IgD-negative memory B cell (primary cell): ENCODE measurements at regions not wholly inside any gene's neighbourhood (a gene's known extent, or its start where the extent isn't known, plus 50 kb on each side); places are given as distances from the start of the nearest gene placed in this dataset.
A peak's percentile ranks its signal among the peaks of the same experiment; 100 is the strongest.

Experiments used
- H3K27ac Mint-ChIP-seq, 3 donors: one replicate each; pipeline ENCODE4 v1.8.0; 2020 to 2022; ENCODE audit warnings: mild to moderate bottlenecking in 3 of 3, mixed read lengths in 3 of 3, moderate library complexity in 1 of 3
- H3K27me3 Mint-ChIP-seq: one replicate; pipeline ENCODE4 v1.8.0; 2021; ENCODE audit warnings: mixed read lengths
- H3K36me3 Mint-ChIP-seq: one replicate; pipeline ENCODE4 v1.8.0; 2020; ENCODE audit warnings: mild to moderate bottlenecking, mixed read lengths
- H3K4me1 Mint-ChIP-seq, 3 donors: one replicate each; pipeline ENCODE4 v1.8.0; 2020 to 2022; ENCODE audit warnings: mixed read lengths in 3 of 3, mild to moderate bottlenecking in 1 of 3
- H3K4me3 Mint-ChIP-seq, 4 donors: one replicate each; pipeline ENCODE4 v1.8.0; 2020 to 2022; ENCODE audit warnings: mild to moderate bottlenecking in 4 of 4, mixed read lengths in 4 of 4, moderate library complexity in 3 of 4
- H3K9me3 Mint-ChIP-seq, 3 donors: one replicate each; pipeline ENCODE4 v1.8.0; 2020 to 2021; ENCODE audit warnings: mixed read lengths in 3 of 3, mild to moderate bottlenecking in 1 of 3

GRCh38 chr18:78106946-78107345 is 857.3 kb downstream of the GALR1 start:
- Mint-ChIP-seq H3K27ac (no peak overlapping the region), H3K4me1 (no peaks in the 10 kb centered on the region), H3K9me3 (peaks cover 2 to 15% (median 11%) of the 10 kb centered on the region in 3 donors), H3K36me3 (no peaks in the 10 kb centered on the region), H3K4me3 (no peak overlapping the region), H3K27me3 (peaks cover 2% of the 10 kb centered on the region)

- Mint-ChIP-seq H3K4me3 (no peak overlapping the region), H3K4me1 (no peaks in the 10 kb centered on the region), H3K9me3 (peaks cover 2 to 12% (median 10%) of the 10 kb centered on the region in 3 donors), H3K27ac (no peak overlapping the region), H3K27me3 (peaks cover 2% of the 10 kb centered on the region), H3K36me3 (no peaks in the 10 kb centered on the region)
Measured at GRCh38 chr18:78107363-78107762, 857.7 kb downstream of the GALR1 start.

DNA sequence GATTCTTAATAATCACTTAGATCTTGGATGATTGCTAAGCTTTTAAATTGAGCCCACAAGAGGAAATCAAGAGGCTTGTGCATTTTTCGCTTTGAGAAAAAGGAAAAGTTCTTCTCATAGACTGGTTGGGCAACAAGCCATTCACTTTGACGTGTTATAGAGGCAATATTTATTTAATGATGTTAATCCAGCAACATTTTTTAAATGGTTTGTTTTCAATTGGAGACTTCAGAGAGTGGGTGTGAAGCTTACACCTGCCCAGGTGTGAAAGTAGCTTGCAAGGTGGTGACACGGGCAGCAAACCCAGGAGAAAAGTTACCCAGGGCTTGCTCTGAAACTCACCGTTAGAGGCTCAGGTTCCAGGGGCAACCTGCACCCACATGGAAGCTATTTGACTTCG is 858.9 kb downstream of the GALR1 start:
- Mint-ChIP-seq H3K9me3 (peaks cover 2 to 8% (median 5%) of the 10 kb centered on the region in 3 donors), H3K27ac (peak overlapping the region in 1 of 3 donors; percentile 57), H3K36me3 (no peaks in the 10 kb centered on the region), H3K27me3 (peaks cover 2% of the 10 kb centered on the region), H3K4me3 (no peak overlapping the region), H3K4me1 (no peaks in the 10 kb centered on the region)

GRCh38 chr18:78113136-78113939 is 863.7 kb downstream of the GALR1 start:
- Mint-ChIP-seq H3K27ac (no peak overlapping the region), H3K36me3 (no peaks in the 10 kb centered on the region), H3K4me3 (no peak overlapping the region), H3K4me1 (no peaks in the 10 kb centered on the region), H3K27me3 (peaks cover 2% of the 10 kb centered on the region), H3K9me3 (peaks cover 0 to 4% (median 0%) of the 10 kb centered on the region in 3 donors)

- peaks cover 0 to 4% (median 0%) of the 10 kb centered on the region in 3 donors for H3K9me3 Mint-ChIP-seq
- peaks cover 2% of the 10 kb centered on the region for H3K27me3 Mint-ChIP-seq
Measured at GRCh38 chr18:78113940-78114251, 864.2 kb downstream of the GALR1 start.

DNA sequence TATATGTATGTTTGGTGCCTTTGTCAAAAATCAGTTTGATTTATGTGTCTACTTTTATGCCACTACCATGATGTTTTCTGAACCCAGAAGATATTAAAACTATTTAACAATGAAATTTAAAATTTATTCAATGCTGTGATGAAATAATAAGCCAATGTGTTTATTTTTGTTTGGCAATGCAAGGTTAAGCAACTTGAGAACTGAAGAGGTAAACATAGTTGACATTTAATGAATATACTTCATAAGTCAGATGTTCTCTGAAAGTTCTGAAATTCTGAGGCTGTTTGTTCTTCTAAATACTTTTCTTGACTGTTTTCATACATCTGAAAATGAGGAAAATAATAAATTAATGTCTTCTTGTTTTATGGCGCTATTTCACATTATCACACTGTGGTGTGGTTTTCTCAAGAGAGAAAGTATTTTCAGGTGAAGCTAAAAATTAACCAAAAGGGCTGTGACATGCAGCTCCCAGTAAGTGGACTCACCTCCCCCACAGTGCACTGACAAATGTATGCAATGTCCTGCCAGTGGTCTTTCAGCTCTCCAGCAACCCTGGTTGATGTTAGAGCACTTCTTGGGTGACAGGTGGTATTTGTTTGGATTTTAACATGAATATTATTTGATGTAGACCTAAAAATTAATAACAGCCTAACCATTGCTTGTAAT is 863.6 kb upstream of the SALL3 start:
- Mint-ChIP-seq H3K4me1 (no peaks in the 10 kb centered on the region), H3K36me3 (no peaks in the 10 kb centered on the region), H3K4me3 (no peak overlapping the region), H3K27ac (no peak overlapping the region), H3K27me3 (no peaks in the 10 kb centered on the region), H3K9me3 (peaks cover 0 to 4% (median 0%) of the 10 kb centered on the region in 3 donors)

More at GRCh38 chr18:78113940-78114251, 864.2 kb downstream of the GALR1 start:
- Mint-ChIP-seq H3K4me1 (no peaks in the 10 kb centered on the region), H3K4me3 (no peak overlapping the region), H3K27ac (no peak overlapping the region), H3K36me3 (no peaks in the 10 kb centered on the region)

GRCh38 chr18:78123144-78123909 is 856.3 kb upstream of the SALL3 start:
- Mint-ChIP-seq H3K4me1 (no peaks in the 10 kb centered on the region), H3K27me3 (no peaks in the 10 kb centered on the region), H3K9me3 (peaks cover 7 to 20% (median 13%) of the 10 kb centered on the region in 3 donors), H3K4me3 (no peak overlapping the region), H3K27ac (no peak overlapping the region), H3K36me3 (no peaks in the 10 kb centered on the region)

DNA sequence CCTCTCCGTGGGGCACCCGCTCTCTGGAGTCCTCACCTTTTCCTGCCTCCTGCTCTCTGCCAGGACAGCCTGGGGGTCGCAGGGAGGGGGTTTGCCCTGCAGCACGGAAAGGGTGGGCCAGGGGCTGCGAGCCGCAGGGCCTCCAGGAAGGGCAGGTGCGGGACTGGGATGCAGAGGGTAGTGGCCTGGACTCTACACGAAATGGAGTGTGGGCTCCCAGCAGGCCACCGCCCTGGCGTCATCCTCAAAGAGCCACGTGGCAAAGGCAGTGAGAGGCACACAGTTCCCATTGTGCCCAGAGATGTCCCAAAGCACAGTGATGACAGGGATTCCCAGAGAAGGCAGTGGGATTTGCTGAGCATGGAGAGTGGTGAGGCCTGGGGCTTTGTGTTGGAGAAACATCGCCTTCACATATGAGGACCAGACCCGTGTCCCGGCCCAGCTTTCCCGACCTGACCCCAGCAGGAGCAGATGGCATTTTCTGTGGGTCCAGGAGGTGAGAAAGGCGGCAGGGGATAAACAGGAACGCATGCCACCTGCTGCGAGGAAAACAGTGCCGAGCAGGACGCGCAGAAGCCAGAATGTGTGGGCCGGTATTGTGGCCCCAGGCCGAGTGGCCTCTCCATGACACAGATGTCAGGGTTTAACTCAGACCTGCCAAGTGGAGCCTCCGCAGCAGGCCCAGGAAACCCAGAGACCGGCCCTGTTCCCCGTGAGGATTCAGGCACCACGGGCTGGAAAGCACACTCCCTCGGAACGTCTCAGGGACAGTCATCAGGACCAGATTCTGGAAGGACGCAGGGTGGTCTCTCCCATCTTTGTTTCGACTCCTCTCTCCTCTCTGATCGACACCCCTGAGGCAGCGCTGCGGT is 855.5 kb upstream of the SALL3 start:
- Mint-ChIP-seq H3K4me3 (no peak overlapping the region), H3K4me1 (no peaks in the 10 kb centered on the region), H3K27me3 (no peaks in the 10 kb centered on the region), H3K9me3 (peaks cover 7 to 20% (median 14%) of the 10 kb centered on the region in 3 donors), H3K36me3 (no peaks in the 10 kb centered on the region), H3K27ac (no peak overlapping the region)

GRCh38 chr18:78125206-78125896 is 854.3 kb upstream of the SALL3 start:
- Mint-ChIP-seq H3K4me1 (no peaks in the 10 kb centered on the region), H3K4me3 (no peak overlapping the region), H3K36me3 (no peaks in the 10 kb centered on the region), H3K27ac (no peak overlapping the region), H3K27me3 (no peaks in the 10 kb centered on the region), H3K9me3 (peaks cover 7 to 20% (median 14%) of the 10 kb centered on the region in 3 donors)

DNA sequence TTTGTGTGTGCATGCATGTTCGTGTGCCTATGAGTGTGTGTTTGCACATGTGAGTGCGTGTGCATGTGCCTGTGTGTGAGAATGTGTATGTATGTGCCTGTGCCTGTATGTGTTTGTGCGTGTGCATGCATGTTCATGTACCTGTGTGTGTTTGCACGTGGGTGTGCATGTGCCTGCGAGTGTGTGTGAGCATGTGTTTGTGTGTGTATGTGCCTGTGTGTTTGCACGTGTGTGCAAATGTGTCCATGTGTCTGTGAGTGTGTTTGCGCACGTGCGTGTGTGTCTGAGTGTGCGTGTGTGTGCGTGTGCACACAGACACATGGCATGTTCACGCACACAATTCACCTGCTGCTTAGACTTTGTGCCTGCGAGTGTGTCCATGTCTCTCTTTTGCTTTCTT is 853.5 kb upstream of the SALL3 start:
- H3K4me3 Mint-ChIP-seq = no peak overlapping the region
- H3K4me1 Mint-ChIP-seq = no peaks in the 10 kb centered on the region
- H3K27me3 Mint-ChIP-seq = no peaks in the 10 kb centered on the region
- no peak overlapping the region for H3K27ac Mint-ChIP-seq
- H3K9me3 Mint-ChIP-seq = peaks cover 7 to 20% (median 14%) of the 10 kb centered on the region in 3 donors
- no peaks in the 10 kb centered on the region for H3K36me3 Mint-ChIP-seq

DNA sequence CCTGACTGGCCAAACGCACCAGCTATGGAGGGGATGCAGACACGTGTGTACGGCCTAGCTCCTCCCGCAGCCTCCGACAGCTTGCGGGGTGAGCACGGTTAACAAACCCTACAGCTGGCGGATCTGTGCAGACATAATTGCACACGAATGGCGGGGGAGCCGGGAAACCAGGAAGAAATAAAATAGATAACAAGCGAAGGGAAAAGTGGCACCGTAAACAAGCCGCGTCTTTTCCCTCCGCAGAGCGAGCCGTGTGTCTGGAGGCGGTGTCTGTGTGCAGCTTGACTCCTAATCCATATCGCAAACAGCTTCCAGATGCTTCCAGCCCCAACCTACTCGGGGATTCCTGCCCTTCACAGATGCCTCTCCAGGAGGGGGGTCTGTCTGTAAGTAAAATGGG is 853.1 kb upstream of the SALL3 start:
- no peaks in the 10 kb centered on the region for H3K27me3 Mint-ChIP-seq
- no peak overlapping the region for H3K27ac Mint-ChIP-seq
- H3K4me3 Mint-ChIP-seq = peak overlapping the region in 1 of 4 donors; percentile 54
- H3K4me1 Mint-ChIP-seq = no peaks in the 10 kb centered on the region
- H3K9me3 Mint-ChIP-seq = peaks cover 7 to 19% (median 14%) of the 10 kb centered on the region in 3 donors
- H3K36me3 Mint-ChIP-seq = no peaks in the 10 kb centered on the region

DNA sequence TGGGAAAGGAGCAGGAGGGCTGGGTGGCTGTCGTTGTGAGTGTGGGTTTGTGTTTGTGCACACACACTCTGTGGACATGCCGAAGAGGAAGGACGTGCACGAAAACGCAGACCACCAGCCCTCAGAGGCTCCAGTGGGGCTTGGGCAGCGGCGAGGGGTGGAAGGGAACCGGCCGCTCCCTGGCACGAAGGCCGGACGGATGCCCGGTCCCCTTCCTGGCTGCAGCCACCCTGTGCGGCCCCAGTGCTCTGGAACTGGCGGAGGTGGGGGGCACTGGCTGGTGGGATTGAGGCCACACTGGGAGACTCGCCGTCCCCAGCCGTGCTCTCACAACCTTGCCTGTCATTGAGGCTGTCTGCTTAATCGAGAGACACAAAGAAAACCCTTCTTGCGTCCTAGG is 852.6 kb upstream of the SALL3 start:
- Mint-ChIP-seq H3K27ac (no peak overlapping the region), H3K36me3 (no peaks in the 10 kb centered on the region), H3K4me1 (peaks cover 0 to 2% (median 0%) of the 10 kb centered on the region in 3 donors), H3K4me3 (no peak overlapping the region), H3K27me3 (no peaks in the 10 kb centered on the region), H3K9me3 (peaks cover 7 to 16% (median 14%) of the 10 kb centered on the region in 3 donors)

GRCh38 chr18:78128004-78128403 is 851.6 kb upstream of the SALL3 start:
- Mint-ChIP-seq H3K4me3 (peak overlapping the region in 1 of 4 donors; percentile 70), H3K4me1 (peaks cover 0 to 2% (median 0%) of the 10 kb centered on the region in 3 donors), H3K9me3 (peaks cover 7 to 16% (median 14%) of the 10 kb centered on the region in 3 donors), H3K27ac (no peak overlapping the region), H3K36me3 (no peaks in the 10 kb centered on the region), H3K27me3 (no peaks in the 10 kb centered on the region)

DNA sequence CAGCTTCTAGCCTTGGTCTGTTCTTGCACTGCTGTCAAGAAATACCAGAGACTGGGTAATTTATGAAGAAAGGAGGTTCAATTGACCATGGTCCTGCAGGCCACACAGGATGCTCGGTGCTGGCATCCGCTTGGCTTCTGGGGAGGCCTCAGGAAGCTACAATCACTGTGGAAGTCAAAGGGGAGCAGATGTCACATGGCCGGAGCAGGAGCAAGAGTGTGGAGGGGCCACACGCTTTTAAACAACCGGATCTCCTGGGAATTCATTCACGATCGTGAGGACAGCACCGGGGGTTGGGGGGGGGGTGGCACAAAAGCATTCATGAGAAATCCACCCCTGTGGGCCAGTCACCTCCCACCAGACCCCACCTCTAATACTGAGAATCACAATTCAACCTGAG is 850.4 kb upstream of the SALL3 start:
- no peak overlapping the region for H3K4me3 Mint-ChIP-seq
- H3K27ac Mint-ChIP-seq = no peak overlapping the region
- peaks cover 7 to 16% (median 14%) of the 10 kb centered on the region in 3 donors for H3K9me3 Mint-ChIP-seq

More for the DNA sequence above, 850.4 kb upstream of the SALL3 start:
- H3K36me3 Mint-ChIP-seq = no peaks in the 10 kb centered on the region
- H3K4me1 Mint-ChIP-seq = peaks cover 0 to 2% (median 0%) of the 10 kb centered on the region in 3 donors
- H3K27me3 Mint-ChIP-seq = no peaks in the 10 kb centered on the region
